ENCODE measurements at regions not wholly inside any gene's neighbourhood (a gene's known extent, or its start where the extent isn't known, plus 50 kb on each side); places are given as distances from the start of the nearest gene placed in this dataset.
"Not testable (repeated sequence)": the region's sequence is repeated elsewhere in the genome, so short reads cannot be mapped to it uniquely, and the experiment has no call there.

DNA sequence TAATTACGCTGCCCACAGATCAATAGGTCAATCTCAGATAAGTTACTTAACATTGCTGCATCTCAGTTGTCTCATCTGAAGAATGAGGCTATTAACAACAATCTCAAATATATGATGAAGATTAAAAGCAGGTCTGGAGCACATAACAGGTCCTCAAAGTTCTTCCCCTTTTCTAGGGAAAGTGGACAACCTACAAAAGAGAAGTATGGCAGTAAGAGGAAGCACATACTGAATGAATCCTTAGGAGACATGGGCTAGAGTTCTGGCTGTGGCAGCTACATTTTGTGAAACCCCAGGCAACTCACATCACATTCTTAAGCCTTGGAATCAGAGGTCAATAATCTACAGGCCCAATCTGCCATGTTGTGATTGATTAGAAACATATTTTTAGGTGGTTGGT, 180.6 kb downstream of the PCTP start:
- Histone ChIP-seq H3K9me3 (no peaks in the 10 kb centered on the region), H3K4me1 (no peaks in the 10 kb centered on the region), H3K27me3 (no peaks in the 10 kb centered on the region), H3K36me3 (no peaks in the 10 kb centered on the region), H3K4me3 (no peak overlapping the region), H3K27ac (no peak overlapping the region)
- DNase-seq (ENCODE audit: low spot score in 2 of 2): no peak
- TF ChIP-seq POLR2AphosphoS5 (IDR thresholded peaks at IDR 0.05) (no peak), CTCF (IDR thresholded peaks at IDR 0.05) (no peak), EP300 (IDR thresholded peaks at IDR 0.05) (no peak), POLR2A (IDR thresholded peaks at IDR 0.05) (no peak)
- 83% methylated on average over 1 of the region's 1 CpG for WGBS

DNA sequence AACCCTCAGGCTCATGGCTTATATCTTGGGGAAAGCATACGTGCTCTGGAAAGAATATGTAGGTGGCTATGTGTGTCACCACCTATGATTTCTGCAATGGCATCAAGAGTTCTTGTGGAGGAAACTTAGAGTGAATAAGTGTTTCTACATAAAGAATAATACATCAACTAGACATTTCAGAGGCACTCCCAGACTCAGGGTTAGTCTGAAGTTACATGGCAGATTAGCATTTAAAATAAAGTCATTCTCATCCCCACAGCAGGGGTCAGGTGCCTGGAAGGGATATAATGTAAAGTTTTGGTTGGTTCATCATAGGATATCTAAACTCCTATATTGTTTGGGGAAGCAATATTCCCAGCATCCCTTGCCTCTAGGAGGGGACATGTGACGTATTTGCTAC, 182.1 kb downstream of the PCTP start:
- TF ChIP-seq POLR2AphosphoS5 (IDR thresholded peaks at IDR 0.05) (no peak), POLR2A (IDR thresholded peaks at IDR 0.05) (no peak)
- H3K36me3 ChIP-seq: no peaks in the 10 kb centered on the region
- WGBS: 64% methylated on average over 2 of the region's 2 CpGs

DNA sequence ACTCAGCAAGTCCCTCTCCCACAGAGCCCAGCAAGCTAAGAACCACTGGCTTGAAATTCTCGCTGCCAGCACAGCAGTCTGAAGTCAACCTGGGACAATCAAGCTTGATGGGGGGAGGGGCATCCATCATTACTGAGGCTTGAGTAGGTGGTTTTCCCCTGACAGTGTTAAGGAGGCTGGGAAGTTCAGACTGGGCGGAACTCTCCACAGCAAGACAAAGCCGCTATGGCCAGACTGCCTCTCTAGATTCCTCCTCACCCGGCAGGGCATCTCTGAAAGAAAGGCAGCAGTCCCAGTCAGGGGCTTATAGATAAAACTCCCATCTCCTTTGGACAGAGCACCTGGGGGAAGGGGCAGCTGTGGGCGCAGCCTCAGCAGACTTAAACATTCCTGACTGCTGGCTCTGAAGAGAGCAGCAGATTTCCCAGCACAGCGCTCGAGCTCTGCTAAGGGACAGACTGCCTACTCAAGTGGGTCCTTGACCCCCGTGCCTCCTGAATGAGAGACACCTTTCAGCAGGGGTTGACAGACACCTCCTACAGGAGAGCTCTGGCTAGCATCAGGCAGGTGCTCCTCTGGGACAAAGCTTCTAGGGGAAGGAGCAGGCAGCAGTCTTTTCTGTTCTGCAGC, 188.4 kb downstream of the PCTP start:
- DNase-seq (ENCODE audit: low spot score in 2 of 2); H3K4me3 ChIP-seq; H3K36me3 ChIP-seq; H3K27ac ChIP-seq; H3K9me3 ChIP-seq; H3K4me1 ChIP-seq; H3K27me3 ChIP-seq: not testable (repeated sequence)
- 62% methylated on average over 6 of the region's 8 CpGs for WGBS

More for the DNA sequence above, 182.1 kb downstream of the PCTP start:
- no peak for DNase-seq (ENCODE audit: low spot score in 2 of 2)
- H3K4me1 ChIP-seq: no peaks in the 10 kb centered on the region
- H3K27me3 ChIP-seq: no peaks in the 10 kb centered on the region
- no peak overlapping the region for H3K4me3 ChIP-seq
- H3K27ac ChIP-seq: no peak overlapping the region
- no peaks in the 10 kb centered on the region for H3K9me3 ChIP-seq

- Histone ChIP-seq H3K27ac (no peak overlapping the region), H3K27me3 (no peaks in the 10 kb centered on the region), H3K4me1 (no peaks in the 10 kb centered on the region), H3K4me3 (no peak overlapping the region), H3K9me3 (no peaks in the 10 kb centered on the region), H3K36me3 (no peaks in the 10 kb centered on the region)
- WGBS: 70% methylated on average over 5 of the region's 5 CpGs
- no peak for DNase-seq (ENCODE audit: low spot score in 2 of 2)
- TF ChIP-seq EP300 (IDR thresholded peaks at IDR 0.05) (no peak), CTCF (IDR thresholded peaks at IDR 0.05) (no peak), POLR2A (IDR thresholded peaks at IDR 0.05) (no peak), POLR2AphosphoS5 (IDR thresholded peaks at IDR 0.05) (no peak)
Observed at GRCh38 chr17:55959756-55960155, 193.5 kb upstream of the ANKFN1 start.

DNA sequence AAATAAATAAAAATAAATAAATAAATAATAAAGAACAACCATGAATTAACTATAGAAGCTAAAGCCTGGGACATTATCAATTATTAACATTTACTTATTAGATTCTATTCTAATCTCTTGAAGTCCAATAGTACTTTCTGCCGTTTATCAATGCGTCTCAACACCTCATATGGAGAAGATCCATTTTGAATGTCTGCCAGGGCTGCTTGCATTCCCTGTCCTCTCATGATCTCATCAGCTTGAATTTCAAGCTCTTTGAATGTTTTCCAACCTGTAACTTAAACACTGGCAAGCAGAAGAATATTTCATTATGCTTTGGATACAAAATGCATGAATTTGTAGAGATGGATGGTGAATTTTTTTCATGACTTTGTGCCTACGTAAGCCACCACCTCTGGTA, 191.9 kb upstream of the ANKFN1 start:
- H3K27me3 ChIP-seq: no peaks in the 10 kb centered on the region
- no peaks in the 10 kb centered on the region for H3K36me3 ChIP-seq
- TF ChIP-seq EP300 (IDR thresholded peaks at IDR 0.05): no peak
- TF ChIP-seq POLR2AphosphoS5 (IDR thresholded peaks at IDR 0.05): no peak
- TF ChIP-seq POLR2A (IDR thresholded peaks at IDR 0.05): no peak
- no peak for TF ChIP-seq CTCF (IDR thresholded peaks at IDR 0.05)
- no peak overlapping the region for H3K27ac ChIP-seq
- no peak for DNase-seq (ENCODE audit: low spot score in 2 of 2)
- no peaks in the 10 kb centered on the region for H3K4me1 ChIP-seq
- 58% methylated on average over 3 of the region's 3 CpGs for WGBS
- no peaks in the 10 kb centered on the region for H3K9me3 ChIP-seq
- H3K4me3 ChIP-seq: no peak overlapping the region

DNA sequence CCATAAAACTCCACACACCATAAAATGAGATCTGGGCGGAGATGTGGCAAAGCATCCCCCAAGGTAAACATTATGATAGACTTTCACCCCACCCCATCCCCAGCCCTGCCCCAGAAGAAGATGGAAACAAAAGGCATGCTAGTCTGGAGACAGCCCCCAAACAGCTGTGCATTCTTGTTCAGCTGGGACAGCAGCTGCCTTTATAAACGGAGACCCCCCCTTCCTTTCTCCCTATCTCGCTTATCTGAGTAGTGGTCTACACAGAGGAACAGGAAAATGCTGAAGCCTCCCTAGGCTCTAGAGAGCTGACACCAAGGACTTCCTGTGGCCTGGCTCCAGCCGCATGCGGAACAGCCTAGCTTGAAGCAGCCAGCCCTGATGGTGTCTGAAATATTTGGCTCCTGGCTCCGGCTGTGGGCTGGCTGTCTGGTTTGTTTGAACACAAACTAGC, 190.3 kb upstream of the ANKFN1 start:
- no peaks in the 10 kb centered on the region for H3K27me3 ChIP-seq
- H3K4me1 ChIP-seq: no peaks in the 10 kb centered on the region
- H3K36me3 ChIP-seq: no peaks in the 10 kb centered on the region
- WGBS: 24% methylated on average over 6 of the region's 6 CpGs
- TF ChIP-seq POLR2AphosphoS5 (IDR thresholded peaks at IDR 0.05) (no peak), POLR2A (IDR thresholded peaks at IDR 0.05) (no peak), EP300 (IDR thresholded peaks at IDR 0.05) (no peak), CTCF (IDR thresholded peaks at IDR 0.05) (no peak)
- no peaks in the 10 kb centered on the region for H3K9me3 ChIP-seq
- no peak overlapping the region for H3K4me3 ChIP-seq
- H3K27ac ChIP-seq: no peak overlapping the region
- DNase-seq (ENCODE audit: low spot score in 2 of 2): no peak
